Neural progenitor cell (in vitro differentiated cells): ENCODE measurements at regions not wholly inside any gene's neighbourhood (a gene's known extent, or its start where the extent isn't known, plus 50 kb on each side); places are given as distances from the start of the nearest gene placed in this dataset.

ENCODE experiments used
- DNase-seq: peaks from one replicate; pipeline ENCODE4 v3.0.0-alpha.2; 2016; ENCODE audit warnings: low spot score
- H2AFZ ChIP-seq: fragments of 200-600 bp; sonication (generic); replicated peaks from 2 replicates; pipeline ENCODE4 v1.6.1; 2016; ENCODE audit warnings: antibody characterized with exemption
- H3F3A ChIP-seq: fragments of 200-600 bp; sonication (generic); 2 replicates; pipeline ENCODE4 v1.6.1; 2016; ENCODE audit warnings: antibody characterized with exemption, low read depth
- H3K27ac ChIP-seq: fragments of 200-600 bp; sonication (generic); 2 replicates; pipeline ENCODE4 v1.5.1; 2016; ENCODE audit warnings: mild to moderate bottlenecking
- H3K27me3 ChIP-seq: fragments of 200-600 bp; sonication (generic); 2 replicates; pipeline ENCODE4 v1.6.1; 2016; ENCODE audit warnings: mild to moderate bottlenecking, moderate library complexity
- H3K36me3 ChIP-seq: fragments of 200-600 bp; sonication (generic); 2 replicates; pipeline ENCODE4 v1.5.1; 2016
- H3K4me1 ChIP-seq: fragments of 200-600 bp; sonication (generic); 2 replicates; pipeline ENCODE4 v1.6.1; 2016; ENCODE audit warnings: mixed run types
- H3K4me2 ChIP-seq: fragments of 200-600 bp; sonication (generic); 2 replicates; pipeline ENCODE4 v1.6.1; 2016
- H3K4me3 ChIP-seq: fragments of 200-600 bp; sonication (generic); 2 replicates; pipeline ENCODE4 v1.5.1; 2016
- H3K79me2 ChIP-seq: fragments of 200-600 bp; sonication (generic); 2 replicates; pipeline ENCODE4 v1.6.1; 2016; ENCODE audit warnings: low read depth
- H3K9ac ChIP-seq: fragments of 200-600 bp; sonication (generic); 2 replicates; pipeline ENCODE4 v1.6.1; 2016
- H3K9me3 ChIP-seq: fragments of 200-600 bp; sonication (generic); 2 replicates; pipeline ENCODE4 v1.5.1; 2016; ENCODE audit warnings: low read depth
- H4K20me1 ChIP-seq: fragments of 200-600 bp; sonication (generic); 2 replicates; pipeline ENCODE4 v1.6.1; 2016; ENCODE audit warnings: low read depth
- H3K27ac Mint-ChIP-seq: 3 replicates; pipeline ENCODE4 v1.8.0; 2021; ENCODE audit warnings: mixed read lengths
- H3K27me3 Mint-ChIP-seq: 2 replicates; pipeline ENCODE4 v1.8.0; 2022; ENCODE audit warnings: low read depth, mild to moderate bottlenecking, inconsistent platforms, moderate library complexity, mixed read lengths; ENCODE audit not compliant: insufficient read depth
- H3K36me3 Mint-ChIP-seq: 3 replicates; pipeline ENCODE4 v1.8.0; 2021; ENCODE audit warnings: mixed read lengths
- H3K4me1 Mint-ChIP-seq: 3 replicates; pipeline ENCODE4 v1.8.0; 2021; ENCODE audit warnings: mixed read lengths
- H3K4me3 Mint-ChIP-seq: 3 replicates; pipeline ENCODE4 v1.8.0; 2021; ENCODE audit warnings: mild to moderate bottlenecking, moderate library complexity, mixed read lengths
- H3K9me3 Mint-ChIP-seq: 3 replicates; pipeline ENCODE4 v1.8.0; 2020; ENCODE audit warnings: mixed read lengths
- CTCF ChIP-seq: fragments of 200-600 bp; sonication (generic); IDR thresholded peaks from 2 replicates; pipeline ENCODE4 v1.5.1; 2017; ENCODE audit warnings: antibody characterized with exemption, mild to moderate bottlenecking
- EZH2 ChIP-seq: fragments of 200-600 bp; sonication (generic); IDR thresholded peaks from 2 replicates; pipeline ENCODE4 v1.6.1; 2017; ENCODE audit warnings: antibody characterized with exemption, mild to moderate bottlenecking, moderate library complexity
- EZH2phosphoT487 ChIP-seq: fragments of 200-600 bp; sonication (generic); IDR thresholded peaks from 2 replicates; pipeline ENCODE4 v1.6.1; 2017; ENCODE audit warnings: antibody characterized with exemption

- no peaks in the 10 kb centered on the region for H3K4me1 ChIP-seq
- no peaks in the 10 kb centered on the region for H4K20me1 ChIP-seq
- Mint-ChIP-seq H3K36me3 (no peaks in the 10 kb centered on the region), H3K4me3 (no peak overlapping the region), H3K27me3 (peaks cover 2% of the 10 kb centered on the region), H3K9me3 (peaks cover 9% of the 10 kb centered on the region), H3K4me1 (peaks cover 7% of the 10 kb centered on the region), H3K27ac (no peak overlapping the region)
- no peaks in the 10 kb centered on the region for H3K36me3 ChIP-seq
- H2AFZ ChIP-seq: no peak overlapping the region
- H3K4me2 ChIP-seq: no peak overlapping the region
- H3K27me3 ChIP-seq: no peaks in the 10 kb centered on the region
- no peaks in the 10 kb centered on the region for H3K79me2 ChIP-seq
- H3K27ac ChIP-seq: no peak overlapping the region
- no peaks in the 10 kb centered on the region for H3F3A ChIP-seq
- no peak for DNase-seq
- no peaks in the 10 kb centered on the region for H3K9me3 ChIP-seq
- TF ChIP-seq CTCF (no peak), EZH2 (no peak), EZH2phosphoT487 (no peak)
- H3K4me3 ChIP-seq: no peak overlapping the region
- no peak overlapping the region for H3K9ac ChIP-seq
Measured at GRCh38 chr2:149739883-149740265, 152.3 kb upstream of the MMADHC start.

GRCh38 chr2:149739171-149739882, 151.8 kb upstream of the MMADHC start:
- no peaks in the 10 kb centered on the region for H3K9me3 ChIP-seq
- H3K4me1 Mint-ChIP-seq: peaks cover 7% of the 10 kb centered on the region

GRCh38 chr2:149738767-149739166, 151.2 kb upstream of the MMADHC start:
- no peak overlapping the region for H3K27ac Mint-ChIP-seq
- no peaks in the 10 kb centered on the region for H3K27me3 ChIP-seq

More at GRCh38 chr2:149739171-149739882, 151.8 kb upstream of the MMADHC start:
- Histone ChIP-seq H2AFZ (no peak overlapping the region), H3F3A (no peaks in the 10 kb centered on the region), H4K20me1 (no peaks in the 10 kb centered on the region), H3K9ac (no peak overlapping the region), H3K4me3 (no peak overlapping the region), H3K4me2 (no peak overlapping the region), H3K36me3 (no peaks in the 10 kb centered on the region), H3K27me3 (no peaks in the 10 kb centered on the region), H3K79me2 (no peaks in the 10 kb centered on the region), H3K4me1 (no peaks in the 10 kb centered on the region), H3K27ac (no peak overlapping the region)
- TF ChIP-seq CTCF (no peak), EZH2 (no peak), EZH2phosphoT487 (no peak)
- no peak for DNase-seq
- H3K36me3 Mint-ChIP-seq: no peaks in the 10 kb centered on the region
- H3K9me3 Mint-ChIP-seq: peaks cover 9% of the 10 kb centered on the region
- no peak overlapping the region for H3K4me3 Mint-ChIP-seq
- H3K27ac Mint-ChIP-seq: no peak overlapping the region
- peaks cover 2% of the 10 kb centered on the region for H3K27me3 Mint-ChIP-seq

More at GRCh38 chr2:149738767-149739166, 151.2 kb upstream of the MMADHC start:
- no peaks in the 10 kb centered on the region for H3K36me3 Mint-ChIP-seq
- peaks cover 12% of the 10 kb centered on the region for H3K4me1 Mint-ChIP-seq
- Histone ChIP-seq H3K4me1 (no peaks in the 10 kb centered on the region), H3K79me2 (no peaks in the 10 kb centered on the region), H4K20me1 (no peaks in the 10 kb centered on the region), H3K9me3 (no peaks in the 10 kb centered on the region), H3K9ac (no peak overlapping the region), H3K36me3 (no peaks in the 10 kb centered on the region), H3K4me2 (no peak overlapping the region), H2AFZ (no peak overlapping the region), H3K27ac (no peak overlapping the region), H3F3A (no peaks in the 10 kb centered on the region), H3K4me3 (no peak overlapping the region)
- H3K9me3 Mint-ChIP-seq: peaks cover 9% of the 10 kb centered on the region
- H3K4me3 Mint-ChIP-seq: no peak overlapping the region
- DNase-seq: no peak
- peaks cover 2% of the 10 kb centered on the region for H3K27me3 Mint-ChIP-seq
- no peak for TF ChIP-seq CTCF
- TF ChIP-seq EZH2: no peak
- TF ChIP-seq EZH2phosphoT487: no peak
